H9 (cell line): ENCODE measurements at regions not wholly inside any gene's neighbourhood (a gene's known extent, or its start where the extent isn't known, plus 50 kb on each side); places are given as distances from the start of the nearest gene placed in this dataset.

ENCODE experiments used
- DNase-seq: peaks from one replicate; pipeline ENCODE4 v3.0.0-alpha.2; 2017
- H2AFZ ChIP-seq: one replicate; pipeline ENCODE4 v1.6.1; 2013; ENCODE audit warnings: mild to moderate bottlenecking, low read length, control low read depth, moderate library complexity
- H2AK5ac ChIP-seq: 2 replicates; pipeline ENCODE4 v1.6.1; 2013; ENCODE audit warnings: low read length, control low read depth, mixed read lengths; ENCODE audit not compliant: insufficient read length
- H2BK120ac ChIP-seq: one replicate; pipeline ENCODE4 v1.6.1; 2013; ENCODE audit warnings: low read depth, mild to moderate bottlenecking, low read length, control low read depth, inconsistent platforms; ENCODE audit not compliant: poor library complexity, severe bottlenecking
- H2BK12ac ChIP-seq: 2 replicates; pipeline ENCODE4 v1.6.1; 2013; ENCODE audit warnings: low read length, control low read depth, mixed read lengths, low read depth; ENCODE audit not compliant: insufficient read length
- H2BK15ac ChIP-seq: 2 replicates; pipeline ENCODE4 v1.6.1; 2013; ENCODE audit warnings: low read depth, low read length, control low read depth
- H2BK20ac ChIP-seq: one replicate; pipeline ENCODE4 v1.6.1; 2013; ENCODE audit warnings: low read depth, mild to moderate bottlenecking, low read length, control low read depth, inconsistent platforms; ENCODE audit not compliant: poor library complexity, severe bottlenecking
- H2BK5ac ChIP-seq: 2 replicates; pipeline ENCODE4 v1.6.1; 2013; ENCODE audit warnings: low read length, control low read depth, mixed read lengths; ENCODE audit not compliant: insufficient read length
- H3K14ac ChIP-seq: 2 replicates; pipeline ENCODE4 v1.6.1; 2013; ENCODE audit warnings: low read length, control low read depth; ENCODE audit not compliant: insufficient read depth
- H3K18ac ChIP-seq: 2 replicates; pipeline ENCODE4 v1.6.1; 2013; ENCODE audit warnings: low read depth, mild to moderate bottlenecking, mixed read lengths, low read length, control low read depth; ENCODE audit not compliant: insufficient read length
- H3K23ac ChIP-seq: 2 replicates; pipeline ENCODE4 v1.6.1; 2013; ENCODE audit warnings: low read length, control low read depth, mixed read lengths, low read depth; ENCODE audit not compliant: insufficient read length
- H3K23me2 ChIP-seq: 2 replicates; pipeline ENCODE4 v1.6.1; 2013; ENCODE audit warnings: low read depth, mild to moderate bottlenecking, mixed read lengths, low read length, control low read depth; ENCODE audit not compliant: insufficient read length, poor library complexity, severe bottlenecking
- H3K27ac ChIP-seq: 2 replicates; pipeline ENCODE4 v1.5.1; 2013; ENCODE audit warnings: low read length, control low read depth, mixed read lengths, low read depth; ENCODE audit not compliant: insufficient read length
- H3K27me3 ChIP-seq: 2 replicates; pipeline ENCODE4 v1.6.1; 2013; ENCODE audit warnings: low read length, control low read depth, inconsistent platforms; ENCODE audit not compliant: insufficient read depth
- H3K4ac ChIP-seq: 2 replicates; pipeline ENCODE4 v1.6.1; 2013; ENCODE audit warnings: low read depth, mild to moderate bottlenecking, control low read depth, inconsistent platforms, low read length, moderate library complexity
- H3K4me1 ChIP-seq: 2 replicates; pipeline ENCODE4 v1.6.1; 2013; ENCODE audit warnings: low read length, control low read depth, inconsistent platforms; ENCODE audit not compliant: insufficient read depth
- H3K4me2 ChIP-seq: 2 replicates; pipeline ENCODE4 v1.6.1; 2013; ENCODE audit warnings: low read length, control low read depth, mixed read lengths; ENCODE audit not compliant: insufficient read length, insufficient read depth
- H3K56ac ChIP-seq: 2 replicates; pipeline ENCODE4 v1.6.1; 2013; ENCODE audit warnings: low read depth, mild to moderate bottlenecking, mixed read lengths, low read length, control low read depth; ENCODE audit not compliant: insufficient read length
- H3K79me1 ChIP-seq: 2 replicates; pipeline ENCODE4 v1.6.1; 2013; ENCODE audit warnings: low read depth, mild to moderate bottlenecking, moderate library complexity, low read length, control low read depth, inconsistent platforms; ENCODE audit not compliant: insufficient read depth, poor library complexity, severe bottlenecking
- H3K79me2 ChIP-seq: 2 replicates; pipeline ENCODE4 v1.6.1; 2013; ENCODE audit warnings: low read length, control low read depth, inconsistent platforms; ENCODE audit not compliant: insufficient read depth
- H3K9ac ChIP-seq: 2 replicates; pipeline ENCODE4 v1.6.1; 2013; ENCODE audit warnings: low read length, control low read depth, mixed read lengths; ENCODE audit not compliant: insufficient read length; ENCODE audit errors: extremely low read depth
- H3K9me3 ChIP-seq: one replicate; pipeline ENCODE4 v1.6.1; 2013; ENCODE audit warnings: low read depth, low read length, inconsistent platforms; ENCODE audit not compliant: control insufficient read depth
- H3T11ph ChIP-seq: one replicate; pipeline ENCODE4 v1.6.1; 2013; ENCODE audit warnings: mild to moderate bottlenecking, low read length, control low read depth, inconsistent platforms
- H4K20me1 ChIP-seq: one replicate; pipeline ENCODE4 v1.6.1; 2013; ENCODE audit not compliant: control insufficient read depth, insufficient read length, insufficient read depth
- H4K5ac ChIP-seq: 2 replicates; pipeline ENCODE4 v1.6.1; 2013; ENCODE audit warnings: low read depth, mild to moderate bottlenecking, mixed read lengths, low read length, control low read depth; ENCODE audit not compliant: insufficient read length
- H4K8ac ChIP-seq: replicated peaks from 2 replicates; pipeline ENCODE4 v1.6.1; 2013; ENCODE audit warnings: low read length, control low read depth, mixed read lengths, low read depth; ENCODE audit not compliant: insufficient read length
- H4K91ac ChIP-seq: 2 replicates; pipeline ENCODE4 v1.6.1; 2013; ENCODE audit warnings: low read depth, mild to moderate bottlenecking, moderate library complexity, mixed read lengths, low read length, control low read depth; ENCODE audit not compliant: insufficient read length
- H3K27ac Mint-ChIP-seq, 3 experiments: 2 replicates in 2 of 3; 3 replicates in 1 of 3; pipeline ENCODE4 v1.8.0; 2020 to 2021; ENCODE audit warnings: mixed read lengths in 3 of 3, mild to moderate bottlenecking in 1 of 3, moderate library complexity in 1 of 3
- H3K27me3 Mint-ChIP-seq: 2 replicates; pipeline ENCODE4 v1.8.0; 2021; ENCODE audit warnings: low read depth, mild to moderate bottlenecking, moderate library complexity, mixed read lengths
- H3K36me3 Mint-ChIP-seq, 3 experiments: 2 replicates in 2 of 3; 3 replicates in 1 of 3; pipeline ENCODE4 v1.8.0; 2020 to 2021; ENCODE audit warnings: low read depth in 3 of 3, mixed read lengths in 3 of 3; ENCODE audit not compliant: insufficient read depth in 1 of 3
- H3K4me1 Mint-ChIP-seq, 2 experiments: 2 replicates each; pipeline ENCODE4 v1.8.0; 2020; ENCODE audit warnings: mixed read lengths in 2 of 2
- H3K4me3 Mint-ChIP-seq, 2 experiments: 2 replicates in 1 of 2; 3 replicates in 1 of 2; pipeline ENCODE4 v1.8.0; 2020 to 2021; ENCODE audit warnings: mild to moderate bottlenecking in 2 of 2, mixed read lengths in 2 of 2, moderate library complexity in 1 of 2
- H3K9me3 Mint-ChIP-seq, 2 experiments: 2 replicates in 1 of 2; 3 replicates in 1 of 2; pipeline ENCODE4 v1.8.0; 2020; ENCODE audit warnings: mild to moderate bottlenecking in 2 of 2, mixed read lengths in 2 of 2, moderate library complexity in 1 of 2
- TF ChIP-seq, protein P1 (sequence below): fragments of 200-600 bp; sonication (generic); conservative IDR thresholded peaks from 3 replicates; pipeline ENCODE4 v1.8.0; 2021; ENCODE audit warnings: antibody characterized with exemption, mild to moderate bottlenecking

GRCh38 chr6:105476978-105477377, 74.1 kb upstream of the PREP start:
- Histone ChIP-seq H4K91ac (no peak overlapping the region), H3K9ac (no peak overlapping the region), H3K23ac (no peak overlapping the region), H3K56ac (no peak overlapping the region), H3K9me3 (no peaks in the 10 kb centered on the region), H3K23me2 (no peaks in the 10 kb centered on the region), H3K4me1 (peaks cover 2% of the 10 kb centered on the region; the same call in 1 of the 2 replicates), H2BK120ac (no peak overlapping the region), H2BK15ac (no peak overlapping the region), H2BK20ac (no peak overlapping the region), H3K27me3 (no peaks in the 10 kb centered on the region), H2AFZ (no peak overlapping the region), H2BK12ac (no peak overlapping the region), H3K14ac (no peak overlapping the region), H2AK5ac (no peak overlapping the region), H3T11ph (no peak overlapping the region), H2BK5ac (no peak overlapping the region), H4K8ac (no peak overlapping the region), H3K79me1 (no peaks in the 10 kb centered on the region), H3K27ac (no peak overlapping the region), H4K5ac (no peak overlapping the region), H3K18ac (no peak overlapping the region), H4K20me1 (no peaks in the 10 kb centered on the region), H3K4ac (no peak overlapping the region), H3K4me2 (no peak overlapping the region), H3K79me2 (no peaks in the 10 kb centered on the region)
- Mint-ChIP-seq H3K4me3 (no peak overlapping the region), H3K27me3 (no peaks in the 10 kb centered on the region), H3K9me3 (peaks cover 9 to 12% of the 10 kb centered on the region in 2 experiments), H3K36me3 (peaks cover 0 to 13% (median 8%) of the 10 kb centered on the region in 3 experiments; a peak in 6 of 7 replicates), H3K4me1 (peaks cover 14 to 17% of the 10 kb centered on the region in 2 experiments), H3K27ac (no peak overlapping the region)
- TF ChIP-seq, protein P1, sequence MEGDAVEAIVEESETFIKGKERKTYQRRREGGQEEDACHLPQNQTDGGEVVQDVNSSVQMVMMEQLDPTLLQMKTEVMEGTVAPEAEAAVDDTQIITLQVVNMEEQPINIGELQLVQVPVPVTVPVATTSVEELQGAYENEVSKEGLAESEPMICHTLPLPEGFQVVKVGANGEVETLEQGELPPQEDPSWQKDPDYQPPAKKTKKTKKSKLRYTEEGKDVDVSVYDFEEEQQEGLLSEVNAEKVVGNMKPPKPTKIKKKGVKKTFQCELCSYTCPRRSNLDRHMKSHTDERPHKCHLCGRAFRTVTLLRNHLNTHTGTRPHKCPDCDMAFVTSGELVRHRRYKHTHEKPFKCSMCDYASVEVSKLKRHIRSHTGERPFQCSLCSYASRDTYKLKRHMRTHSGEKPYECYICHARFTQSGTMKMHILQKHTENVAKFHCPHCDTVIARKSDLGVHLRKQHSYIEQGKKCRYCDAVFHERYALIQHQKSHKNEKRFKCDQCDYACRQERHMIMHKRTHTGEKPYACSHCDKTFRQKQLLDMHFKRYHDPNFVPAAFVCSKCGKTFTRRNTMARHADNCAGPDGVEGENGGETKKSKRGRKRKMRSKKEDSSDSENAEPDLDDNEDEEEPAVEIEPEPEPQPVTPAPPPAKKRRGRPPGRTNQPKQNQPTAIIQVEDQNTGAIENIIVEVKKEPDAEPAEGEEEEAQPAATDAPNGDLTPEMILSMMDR, result no peak
- DNase-seq, result no peak
